ENCODE measurements at regions not wholly inside any gene's neighbourhood (a gene's known extent, or its start where the extent isn't known, plus 50 kb on each side); places are given as distances from the start of the nearest gene placed in this dataset.

DNA sequence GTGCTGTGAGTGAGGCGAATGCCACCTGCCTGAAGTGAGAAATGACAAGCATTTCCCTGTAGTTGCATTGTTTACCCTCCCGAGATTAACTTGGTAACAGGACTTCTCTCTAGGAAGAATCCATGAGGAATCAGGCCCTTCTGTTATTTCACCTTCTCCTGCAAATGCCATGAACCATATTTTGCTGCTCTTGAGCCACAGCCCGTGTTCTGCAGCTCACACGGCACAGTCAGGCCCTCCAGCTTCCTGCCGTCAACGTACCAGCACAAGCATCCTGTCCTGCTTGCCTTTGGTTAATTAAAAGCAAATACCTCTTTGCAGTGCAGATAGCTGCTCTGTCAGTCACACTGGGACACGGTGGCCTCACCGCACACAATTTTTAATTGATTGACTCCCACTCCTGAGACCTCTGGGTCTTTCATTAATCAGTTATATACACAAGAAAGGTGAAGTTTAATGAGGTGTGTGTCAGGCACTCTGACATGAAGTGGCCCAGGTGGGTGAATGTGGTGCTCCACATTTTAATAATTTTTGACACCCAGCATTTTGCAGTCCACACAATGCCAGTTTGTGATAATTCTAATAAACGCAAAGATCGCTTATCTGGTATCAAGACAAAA is 95.3 kb upstream of the ASB18 start:
- TF ChIP-seq, protein P1, sequence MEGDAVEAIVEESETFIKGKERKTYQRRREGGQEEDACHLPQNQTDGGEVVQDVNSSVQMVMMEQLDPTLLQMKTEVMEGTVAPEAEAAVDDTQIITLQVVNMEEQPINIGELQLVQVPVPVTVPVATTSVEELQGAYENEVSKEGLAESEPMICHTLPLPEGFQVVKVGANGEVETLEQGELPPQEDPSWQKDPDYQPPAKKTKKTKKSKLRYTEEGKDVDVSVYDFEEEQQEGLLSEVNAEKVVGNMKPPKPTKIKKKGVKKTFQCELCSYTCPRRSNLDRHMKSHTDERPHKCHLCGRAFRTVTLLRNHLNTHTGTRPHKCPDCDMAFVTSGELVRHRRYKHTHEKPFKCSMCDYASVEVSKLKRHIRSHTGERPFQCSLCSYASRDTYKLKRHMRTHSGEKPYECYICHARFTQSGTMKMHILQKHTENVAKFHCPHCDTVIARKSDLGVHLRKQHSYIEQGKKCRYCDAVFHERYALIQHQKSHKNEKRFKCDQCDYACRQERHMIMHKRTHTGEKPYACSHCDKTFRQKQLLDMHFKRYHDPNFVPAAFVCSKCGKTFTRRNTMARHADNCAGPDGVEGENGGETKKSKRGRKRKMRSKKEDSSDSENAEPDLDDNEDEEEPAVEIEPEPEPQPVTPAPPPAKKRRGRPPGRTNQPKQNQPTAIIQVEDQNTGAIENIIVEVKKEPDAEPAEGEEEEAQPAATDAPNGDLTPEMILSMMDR (IDR thresholded peaks at IDR 0.05): no peak
- no peak for TF ChIP-seq ZFX (IDR thresholded peaks at IDR 0.05; ENCODE audit: borderline replicate concordance)
